ENCODE measurements at regions not wholly inside any gene's neighbourhood (a gene's known extent, or its start where the extent isn't known, plus 50 kb on each side); places are given as distances from the start of the nearest gene placed in this dataset.

- TF ChIP-seq CTCF (conservative IDR thresholded peaks at IDR 0.05) = no peak
- H3K27ac ChIP-seq = no peak overlapping the region
Observed at GRCh38 chr3:16692486-16693344, 87.5 kb upstream of the DAZL start.

GRCh38 chr3:16693820-16694219 is 88.6 kb upstream of the DAZL start:
- no peak overlapping the region for H3K27ac ChIP-seq
- no peak for TF ChIP-seq CTCF (conservative IDR thresholded peaks at IDR 0.05)

GRCh38 chr3:16695710-16696109 is 90.5 kb upstream of the DAZL start:
- TF ChIP-seq CTCF (conservative IDR thresholded peaks at IDR 0.05) = no peak
- no peak overlapping the region for H3K27ac ChIP-seq

- TF ChIP-seq CTCF (conservative IDR thresholded peaks at IDR 0.05) = no peak
- no peak overlapping the region for H3K27ac ChIP-seq
Observed at GRCh38 chr3:16697443-16698147, 92.4 kb upstream of the DAZL start.

- no peak overlapping the region for H3K27ac ChIP-seq
- TF ChIP-seq CTCF (conservative IDR thresholded peaks at IDR 0.05) = no peak
Observed at GRCh38 chr3:16700651-16701050, 95.4 kb upstream of the DAZL start.

- H3K27ac ChIP-seq = no peak overlapping the region
- TF ChIP-seq CTCF (conservative IDR thresholded peaks at IDR 0.05) = no peak
Observed at GRCh38 chr3:16704941-16705340, 99.7 kb upstream of the DAZL start.

GRCh38 chr3:16707260-16707659 is 102.0 kb upstream of the DAZL start:
- TF ChIP-seq CTCF (conservative IDR thresholded peaks at IDR 0.05) = no peak
- H3K27ac ChIP-seq = no peak overlapping the region

Measured in VCaP (cell line).